HCT116 (cell line): ENCODE measurements at regions not wholly inside any gene's neighbourhood (a gene's known extent, or its start where the extent isn't known, plus 50 kb on each side); places are given as distances from the start of the nearest gene placed in this dataset.

Experiments
- ATAC-seq: fragments of 200-7000 bp; cut with Tn5 transposase; 2 replicates; pipeline ENCODE4 v1.9.1; 2020; ENCODE audit warnings: mild to moderate bottlenecking, moderate library complexity
- BruUV-seq: library from RNA; stranded (reverse); fragments of 400-500 nt; replicated peaks from 2 replicates; lab custom pipeline; 2021; lab: Mats Ljungman, UMichigan
- CTCF ChIA-PET: fragments of 300-600 bp; sonication (Branson Sonifier 250); formaldehyde crosslinking; loops from one replicate; lab custom pipeline; 2021; ENCODE audit warnings: antibody characterized with exemption; lab: Charles Lee
- POLR2A ChIA-PET: fragments of 300-600, 350-600 bp; sonication (Branson Sonifier 250); formaldehyde crosslinking; loops from one replicate; lab custom pipeline; 2021; ENCODE audit warnings: antibody characterized with exemption; lab: Charles Lee
- RAD21 ChIA-PET, 2 experiments: fragments of 300-600 bp; sonication (Branson Sonifier 250); formaldehyde crosslinking; loops; one replicate each; lab custom pipeline; 2023; ENCODE audit warnings: low total read pairs in 2 of 2; ENCODE audit not compliant: uncharacterized antibody in 2 of 2, unreplicated experiment in 2 of 2, low non-redundant PET in 1 of 2; lab: Charles Lee
- DNase-seq: peaks from one replicate; pipeline ENCODE4 v3.0.0-alpha.2; 2010; ENCODE audit warnings: low read depth, low spot score
- H2AFZ ChIP-seq: fragments of 200-600 bp; shearing (Covaris generic), sonication (generic); 2 replicates; pipeline ENCODE4 v1.6.1; 2017; ENCODE audit warnings: low read depth, mixed run types, mixed read lengths, antibody characterized with exemption, low read length; ENCODE audit not compliant: poor library complexity, severe bottlenecking
- H3K27ac ChIP-seq: 2 replicates; pipeline ENCODE4 v1.5.1; 2012; ENCODE audit warnings: low read depth, low read length
- H3K27me3 ChIP-seq: fragments of 200-600 bp; sonication (generic); 2 replicates; pipeline ENCODE4 v1.6.1; 2016; ENCODE audit warnings: mixed run types, low read length, mixed read lengths; ENCODE audit not compliant: insufficient read depth
- H3K36me3 ChIP-seq, 2 experiments: fragments of 200-500 bp in 1 of 2; fragments of 200-600 bp in 1 of 2; sonication (Bioruptor generic) in 1 of 2; sonication (generic) in 1 of 2; 2 replicates each; pipeline versions ENCODE4 v1.5.1 to v1.6.1; 2014 to 2016; ENCODE audit warnings: low read length in 2 of 2, inconsistent platforms in 1 of 2, mixed read lengths in 1 of 2, mixed run types in 1 of 2; ENCODE audit not compliant: insufficient read depth in 2 of 2, control insufficient read depth in 1 of 2
- H3K4me1 ChIP-seq, 2 experiments: fragments of 200-600 bp in 1 of 2; sonication (generic) in 1 of 2; 2 replicates each; pipeline versions ENCODE4 v1.5.1 to v1.6.1; 2012 to 2017; ENCODE audit warnings: low read length in 2 of 2, inconsistent platforms in 1 of 2, mild to moderate bottlenecking in 1 of 2, mixed read lengths in 1 of 2, mixed run types in 1 of 2, moderate library complexity in 1 of 2; ENCODE audit not compliant: insufficient read depth in 2 of 2, control insufficient read depth in 1 of 2
- H3K4me2 ChIP-seq: fragments of 200-600 bp; sonication (generic); 2 replicates; pipeline ENCODE4 v1.6.1; 2017; ENCODE audit warnings: mixed run types, low read length, mixed read lengths
- H3K4me3 ChIP-seq, 2 experiments: fragments of 200-600 bp in 1 of 2; sonication (generic) in 1 of 2; replicated peaks in 1 of 2; 2 replicates each; pipeline ENCODE4 v1.5.1; 2011 to 2016; ENCODE audit warnings: low read length in 2 of 2, control low read depth in 1 of 2, low read depth in 1 of 2, mild to moderate bottlenecking in 1 of 2, mixed read lengths in 1 of 2, mixed run types in 1 of 2
- H3K79me2 ChIP-seq: fragments of 200-600 bp; sonication (generic); 2 replicates; pipeline ENCODE4 v1.6.1; 2017; ENCODE audit warnings: mild to moderate bottlenecking, mixed run types, low read length, moderate library complexity, mixed read lengths; ENCODE audit not compliant: insufficient read depth
- H3K9ac ChIP-seq: fragments of 200-600 bp; sonication (generic); 2 replicates; pipeline ENCODE4 v1.6.1; 2016; ENCODE audit warnings: low read length, mixed read lengths
- H3K9me2 ChIP-seq: fragments of 200-600 bp; sonication (generic), shearing (Covaris generic); 2 replicates; pipeline ENCODE4 v1.6.1; 2017; ENCODE audit warnings: mixed run types, mild to moderate bottlenecking, moderate library complexity; ENCODE audit not compliant: insufficient read depth
- H3K9me3 ChIP-seq, 2 experiments: fragments of 200-500 bp in 1 of 2; fragments of 200-600 bp in 1 of 2; sonication (Bioruptor generic) in 1 of 2; sonication (generic) in 1 of 2; 2 replicates each; pipeline ENCODE4 v1.6.1; 2014 to 2017; ENCODE audit warnings: low read length in 2 of 2, mixed read lengths in 2 of 2, inconsistent platforms in 1 of 2, low read depth in 1 of 2, mild to moderate bottlenecking in 1 of 2, mixed run types in 1 of 2, moderate library complexity in 1 of 2; ENCODE audit not compliant: control insufficient read depth in 1 of 2, insufficient read depth in 1 of 2
- H4K20me1 ChIP-seq: fragments of 200-600 bp; sonication (generic), shearing (Covaris generic); 2 replicates; pipeline ENCODE4 v1.6.1; 2017; ENCODE audit warnings: mixed run types, mild to moderate bottlenecking, moderate library complexity; ENCODE audit not compliant: insufficient read depth
- CEBPB ChIP-seq: IDR thresholded peaks from 2 replicates; pipeline ENCODE4 v1.6.1; 2012; ENCODE audit warnings: low read depth
- EGR1 ChIP-seq: IDR thresholded peaks from 2 replicates; pipeline ENCODE4 v1.6.1; 2012; ENCODE audit warnings: low read depth
- ELF1 ChIP-seq: IDR thresholded peaks from 2 replicates; pipeline ENCODE4 v1.6.1; 2012; ENCODE audit warnings: low read depth, borderline replicate concordance
- EZH2 ChIP-seq: fragments of 200-600 bp; sonication (generic); IDR thresholded peaks from 2 replicates; pipeline ENCODE4 v1.6.1; 2017; ENCODE audit warnings: antibody characterized with exemption, mixed run types
- EZH2phosphoT487 ChIP-seq: fragments of 200-600 bp; IDR thresholded peaks from 2 replicates; pipeline ENCODE4 v1.6.1; 2018; ENCODE audit warnings: antibody characterized with exemption, borderline replicate concordance
- FOSL1 ChIP-seq: IDR thresholded peaks from 2 replicates; pipeline ENCODE4 v1.6.1; 2012; ENCODE audit warnings: low read depth
- JUND ChIP-seq: IDR thresholded peaks from 2 replicates; pipeline ENCODE4 v1.6.1; 2012
- POLR2A ChIP-seq: IDR thresholded peaks from 2 replicates; pipeline ENCODE4 v1.7.0; 2011; ENCODE audit warnings: borderline replicate concordance; ENCODE audit not compliant: insufficient read depth, insufficient read length; ENCODE audit errors: extremely low read depth
- POLR2AphosphoS5 ChIP-seq: IDR thresholded peaks from 2 replicates; pipeline ENCODE4 v1.6.1; 2011; ENCODE audit warnings: mild to moderate bottlenecking, low read depth, low read length, moderate library complexity
- RAD21 ChIP-seq: IDR thresholded peaks from 2 replicates; pipeline ENCODE4 v1.6.1; 2012; ENCODE audit warnings: low read depth, mild to moderate bottlenecking
- SIN3A ChIP-seq: IDR thresholded peaks from 2 replicates; pipeline ENCODE4 v1.6.1; 2012; ENCODE audit warnings: low read depth
- TCF7L2 ChIP-seq: IDR thresholded peaks from 2 replicates; pipeline ENCODE4 v1.7.0; 2011; ENCODE audit warnings: borderline replicate concordance, inconsistent platforms; ENCODE audit not compliant: insufficient read depth, insufficient read length; ENCODE audit errors: extremely low read depth
- YY1 ChIP-seq: IDR thresholded peaks from 2 replicates; pipeline ENCODE4 v1.6.1; 2011; ENCODE audit warnings: low read length, low read depth, moderate library complexity, mild to moderate bottlenecking; ENCODE audit not compliant: insufficient replicate concordance; ENCODE audit errors: extremely low read depth
- ZFX ChIP-seq: fragments of 450-650 bp; IDR thresholded peaks from 2 replicates; pipeline ENCODE4 v1.6.1; 2017
- ZNF274 ChIP-seq: fragments of 200-500 bp; sonication (Bioruptor generic); IDR thresholded peaks from 2 replicates; pipeline ENCODE4 v1.6.1; 2014; ENCODE audit warnings: mild to moderate bottlenecking, low read depth, low read length, inconsistent platforms
- intact Hi-C: fragments of 100-400 bp; cut with micrococcal nuclease; formaldehyde crosslinking; loops from 2 replicates; pipeline ENCODE4 v1.10.0; 2022
- TF ChIP-seq, protein P1 (sequence below), 3 experiments: fragments of 200-600 bp in 1 of 3; sonication (generic) in 1 of 3; IDR thresholded peaks in 2 of 3; conservative IDR thresholded peaks in 1 of 3; 2 replicates each; pipeline ENCODE4 v1.5.1; 2012 to 2017; ENCODE audit warnings: low read depth in 2 of 3, low read length in 2 of 3, antibody characterized with exemption in 1 of 3, borderline replicate concordance in 1 of 3, control low read depth in 1 of 3, mild to moderate bottlenecking in 1 of 3, mixed read lengths in 1 of 3, mixed run types in 1 of 3, moderate library complexity in 1 of 3; ENCODE audit not compliant: insufficient read depth in 1 of 3
- TF ChIP-seq, protein P2 (sequence below): IDR thresholded peaks from 2 replicates; pipeline ENCODE4 v1.6.1; 2012
- TF ChIP-seq, protein P3 (sequence below): IDR thresholded peaks from 2 replicates; pipeline ENCODE4 v1.6.1; 2012
- TF ChIP-seq, protein P4 (sequence below): IDR thresholded peaks from 2 replicates; pipeline ENCODE4 v1.6.1; 2011; ENCODE audit warnings: mild to moderate bottlenecking, low read length, moderate library complexity; ENCODE audit not compliant: insufficient replicate concordance; ENCODE audit errors: extremely low read depth

DNA sequence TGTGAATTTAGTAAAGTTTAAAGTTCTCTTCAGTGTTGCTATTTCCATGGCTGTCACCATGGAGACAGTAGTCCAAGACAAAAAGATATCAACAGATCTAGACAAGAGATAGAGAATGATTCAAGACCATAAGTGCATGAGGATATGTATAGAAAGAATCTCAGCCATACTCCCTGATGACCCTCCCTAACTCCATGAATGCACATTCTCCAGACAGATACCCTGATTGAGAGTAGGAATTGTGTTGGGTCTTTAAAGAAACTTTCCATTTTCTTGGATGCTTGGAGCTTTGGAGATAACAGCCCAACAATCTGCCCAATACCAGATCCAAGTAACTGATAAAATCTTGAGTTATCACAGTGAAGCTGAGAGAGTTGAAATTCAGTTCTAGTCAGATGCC is 1601.2 kb upstream of the CELF4 start:
- H3K4me1 ChIP-seq, result no peaks in the 10 kb centered on the region
- ATAC-seq (no peak), DNase-seq (no peak)
- no TSS peak for BruUV-seq
- H3K9me3 ChIP-seq, result 0 out of 4 replicates have a peak, but pooled peaks cover 0 to 4% of the 10 kb centered on the region in 2 experiments
- intact Hi-C loops, result no loop called here
- no peak overlapping the region for H3K9ac ChIP-seq
- no peaks in the 10 kb centered on the region for H3K36me3 ChIP-seq
- H4K20me1 ChIP-seq, result no peaks in the 10 kb centered on the region
- ChIA-PET CTCF (no interaction called here), RAD21 (no interaction called here), POLR2A (no interaction called here)
- no peaks in the 10 kb centered on the region for H3K79me2 ChIP-seq
- H3K27ac ChIP-seq, result no peak overlapping the region
- no peaks in the 10 kb centered on the region for H3K9me2 ChIP-seq
- H3K27me3 ChIP-seq, result no peaks in the 10 kb centered on the region
- no peak overlapping the region for H3K4me2 ChIP-seq
- TF ChIP-seq SIN3A (no peak), TCF7L2 (no peak), POLR2A (no peak), EZH2phosphoT487 (no peak), ZFX (no peak), ZNF274 (no peak), FOSL1 (no peak), EGR1 (no peak), CEBPB (no peak), ELF1 (no peak), EZH2 (no peak), JUND (no peak), RAD21 (no peak), POLR2AphosphoS5 (no peak), YY1 (no peak)
- TF ChIP-seq, protein P1, sequence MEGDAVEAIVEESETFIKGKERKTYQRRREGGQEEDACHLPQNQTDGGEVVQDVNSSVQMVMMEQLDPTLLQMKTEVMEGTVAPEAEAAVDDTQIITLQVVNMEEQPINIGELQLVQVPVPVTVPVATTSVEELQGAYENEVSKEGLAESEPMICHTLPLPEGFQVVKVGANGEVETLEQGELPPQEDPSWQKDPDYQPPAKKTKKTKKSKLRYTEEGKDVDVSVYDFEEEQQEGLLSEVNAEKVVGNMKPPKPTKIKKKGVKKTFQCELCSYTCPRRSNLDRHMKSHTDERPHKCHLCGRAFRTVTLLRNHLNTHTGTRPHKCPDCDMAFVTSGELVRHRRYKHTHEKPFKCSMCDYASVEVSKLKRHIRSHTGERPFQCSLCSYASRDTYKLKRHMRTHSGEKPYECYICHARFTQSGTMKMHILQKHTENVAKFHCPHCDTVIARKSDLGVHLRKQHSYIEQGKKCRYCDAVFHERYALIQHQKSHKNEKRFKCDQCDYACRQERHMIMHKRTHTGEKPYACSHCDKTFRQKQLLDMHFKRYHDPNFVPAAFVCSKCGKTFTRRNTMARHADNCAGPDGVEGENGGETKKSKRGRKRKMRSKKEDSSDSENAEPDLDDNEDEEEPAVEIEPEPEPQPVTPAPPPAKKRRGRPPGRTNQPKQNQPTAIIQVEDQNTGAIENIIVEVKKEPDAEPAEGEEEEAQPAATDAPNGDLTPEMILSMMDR (IDR thresholded peaks at IDR 0.05 in 2 of 3, conservative IDR thresholded peaks at IDR 0.05 in 1 of 3; ENCODE audit: borderline replicate concordance in 1 of 3, insufficient read depth in 1 of 3, low read depth in 2 of 3, low read length in 2 of 3), result no peak
- TF ChIP-seq, protein P2, sequence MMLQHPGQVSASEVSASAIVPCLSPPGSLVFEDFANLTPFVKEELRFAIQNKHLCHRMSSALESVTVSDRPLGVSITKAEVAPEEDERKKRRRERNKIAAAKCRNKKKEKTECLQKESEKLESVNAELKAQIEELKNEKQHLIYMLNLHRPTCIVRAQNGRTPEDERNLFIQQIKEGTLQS, result no peak
- TF ChIP-seq, protein P3, sequence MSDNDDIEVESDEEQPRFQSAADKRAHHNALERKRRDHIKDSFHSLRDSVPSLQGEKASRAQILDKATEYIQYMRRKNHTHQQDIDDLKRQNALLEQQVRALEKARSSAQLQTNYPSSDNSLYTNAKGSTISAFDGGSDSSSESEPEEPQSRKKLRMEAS, result no peak
- TF ChIP-seq, protein P4, sequence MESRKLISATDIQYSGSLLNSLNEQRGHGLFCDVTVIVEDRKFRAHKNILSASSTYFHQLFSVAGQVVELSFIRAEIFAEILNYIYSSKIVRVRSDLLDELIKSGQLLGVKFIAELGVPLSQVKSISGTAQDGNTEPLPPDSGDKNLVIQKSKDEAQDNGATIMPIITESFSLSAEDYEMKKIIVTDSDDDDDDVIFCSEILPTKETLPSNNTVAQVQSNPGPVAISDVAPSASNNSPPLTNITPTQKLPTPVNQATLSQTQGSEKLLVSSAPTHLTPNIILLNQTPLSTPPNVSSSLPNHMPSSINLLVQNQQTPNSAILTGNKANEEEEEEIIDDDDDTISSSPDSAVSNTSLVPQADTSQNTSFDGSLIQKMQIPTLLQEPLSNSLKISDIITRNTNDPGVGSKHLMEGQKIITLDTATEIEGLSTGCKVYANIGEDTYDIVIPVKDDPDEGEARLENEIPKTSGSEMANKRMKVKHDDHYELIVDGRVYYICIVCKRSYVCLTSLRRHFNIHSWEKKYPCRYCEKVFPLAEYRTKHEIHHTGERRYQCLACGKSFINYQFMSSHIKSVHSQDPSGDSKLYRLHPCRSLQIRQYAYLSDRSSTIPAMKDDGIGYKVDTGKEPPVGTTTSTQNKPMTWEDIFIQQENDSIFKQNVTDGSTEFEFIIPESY, result no peak
- H2AFZ ChIP-seq, result no peak overlapping the region
- H3K4me3 ChIP-seq, result no peak overlapping the region
